Neural crest cell (in vitro differentiated cells): ENCODE measurements at regions not wholly inside any gene's neighbourhood (a gene's known extent, or its start where the extent isn't known, plus 50 kb on each side); places are given as distances from the start of the nearest gene placed in this dataset.

ENCODE experiments used
- DNase-seq: peaks from one replicate; pipeline ENCODE4 v3.0.0; 2021; ENCODE audit warnings: low read depth, mixed read lengths, low spot score
- H3K27ac Mint-ChIP-seq: one replicate; pipeline ENCODE4 v1.8.0; 2021; ENCODE audit warnings: mild to moderate bottlenecking, mixed read lengths; ENCODE audit not compliant: unreplicated experiment
- H3K27me3 Mint-ChIP-seq: 2 replicates; pipeline ENCODE4 v1.8.0; 2021; ENCODE audit warnings: low read depth, mild to moderate bottlenecking, mixed read lengths
- H3K36me3 Mint-ChIP-seq: 2 replicates; pipeline ENCODE4 v1.8.0; 2021; ENCODE audit warnings: low read depth, mild to moderate bottlenecking, mixed read lengths
- H3K4me1 Mint-ChIP-seq: 2 replicates; pipeline ENCODE4 v1.8.0; 2021; ENCODE audit warnings: mixed read lengths
- H3K4me3 Mint-ChIP-seq: one replicate; pipeline ENCODE4 v1.8.0; 2021; ENCODE audit warnings: mild to moderate bottlenecking, mixed read lengths
- H3K9me3 Mint-ChIP-seq: 2 replicates; pipeline ENCODE4 v1.8.0; 2021; ENCODE audit warnings: mixed read lengths
- TF ChIP-seq, protein P1 (sequence below): fragments of 200-600 bp; sonication (generic); conservative IDR thresholded peaks from 2 replicates; pipeline ENCODE4 v1.5.0; 2021; ENCODE audit warnings: antibody characterized with exemption, mild to moderate bottlenecking

DNA sequence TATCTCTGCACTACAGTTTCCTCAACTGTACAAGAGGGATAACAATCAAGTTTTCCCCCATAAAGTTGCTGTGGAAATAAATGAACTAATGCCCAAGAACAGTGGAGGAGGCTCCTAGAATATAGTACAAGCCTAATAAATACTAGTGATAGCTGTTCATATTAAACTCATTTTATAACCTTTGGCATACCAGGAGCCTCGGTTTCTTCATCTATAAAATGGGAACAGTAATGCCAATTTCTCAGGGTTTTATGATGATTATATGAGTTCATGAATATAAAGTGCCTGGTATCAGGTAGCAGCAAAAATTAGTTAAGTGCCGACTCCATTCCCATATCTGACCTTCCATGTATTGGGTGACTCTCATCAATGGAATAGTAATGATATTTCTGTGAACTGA is 311.1 kb upstream of the MAF start:
- Mint-ChIP-seq H3K4me1 (peaks cover 20% of the 10 kb centered on the region), H3K9me3 (no peaks in the 10 kb centered on the region), H3K27me3 (no peaks in the 10 kb centered on the region), H3K36me3 (no peaks in the 10 kb centered on the region), H3K27ac (no peak overlapping the region), H3K4me3 (no peak overlapping the region)
- TF ChIP-seq, protein P1, sequence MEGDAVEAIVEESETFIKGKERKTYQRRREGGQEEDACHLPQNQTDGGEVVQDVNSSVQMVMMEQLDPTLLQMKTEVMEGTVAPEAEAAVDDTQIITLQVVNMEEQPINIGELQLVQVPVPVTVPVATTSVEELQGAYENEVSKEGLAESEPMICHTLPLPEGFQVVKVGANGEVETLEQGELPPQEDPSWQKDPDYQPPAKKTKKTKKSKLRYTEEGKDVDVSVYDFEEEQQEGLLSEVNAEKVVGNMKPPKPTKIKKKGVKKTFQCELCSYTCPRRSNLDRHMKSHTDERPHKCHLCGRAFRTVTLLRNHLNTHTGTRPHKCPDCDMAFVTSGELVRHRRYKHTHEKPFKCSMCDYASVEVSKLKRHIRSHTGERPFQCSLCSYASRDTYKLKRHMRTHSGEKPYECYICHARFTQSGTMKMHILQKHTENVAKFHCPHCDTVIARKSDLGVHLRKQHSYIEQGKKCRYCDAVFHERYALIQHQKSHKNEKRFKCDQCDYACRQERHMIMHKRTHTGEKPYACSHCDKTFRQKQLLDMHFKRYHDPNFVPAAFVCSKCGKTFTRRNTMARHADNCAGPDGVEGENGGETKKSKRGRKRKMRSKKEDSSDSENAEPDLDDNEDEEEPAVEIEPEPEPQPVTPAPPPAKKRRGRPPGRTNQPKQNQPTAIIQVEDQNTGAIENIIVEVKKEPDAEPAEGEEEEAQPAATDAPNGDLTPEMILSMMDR, result no peak
- no peak for DNase-seq

DNA sequence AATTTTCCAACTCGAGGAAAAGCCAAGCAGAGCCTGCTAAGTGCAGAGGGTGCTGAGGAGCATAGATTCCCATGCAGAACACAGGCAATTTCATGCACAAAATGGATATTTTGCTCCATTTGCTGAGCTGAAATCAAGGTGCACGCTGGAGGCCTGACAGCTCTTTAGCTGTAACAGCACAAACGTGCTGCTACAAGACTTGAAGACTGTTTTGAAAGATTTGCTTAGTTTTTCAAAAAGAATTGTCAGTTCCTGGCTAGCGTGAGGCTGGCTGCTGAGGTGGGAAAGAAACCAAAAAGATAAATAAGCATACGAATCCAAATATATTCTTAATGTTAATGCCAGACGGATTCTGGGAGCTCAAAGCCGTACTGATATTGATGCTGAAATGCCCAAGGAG is 309.0 kb upstream of the MAF start:
- TF ChIP-seq, protein P1, result no peak
- Mint-ChIP-seq H3K9me3 (no peaks in the 10 kb centered on the region), H3K27ac (no peak overlapping the region), H3K36me3 (no peaks in the 10 kb centered on the region), H3K4me3 (no peak overlapping the region), H3K27me3 (no peaks in the 10 kb centered on the region), H3K4me1 (peaks cover 20% of the 10 kb centered on the region)
- no peak for DNase-seq

DNA sequence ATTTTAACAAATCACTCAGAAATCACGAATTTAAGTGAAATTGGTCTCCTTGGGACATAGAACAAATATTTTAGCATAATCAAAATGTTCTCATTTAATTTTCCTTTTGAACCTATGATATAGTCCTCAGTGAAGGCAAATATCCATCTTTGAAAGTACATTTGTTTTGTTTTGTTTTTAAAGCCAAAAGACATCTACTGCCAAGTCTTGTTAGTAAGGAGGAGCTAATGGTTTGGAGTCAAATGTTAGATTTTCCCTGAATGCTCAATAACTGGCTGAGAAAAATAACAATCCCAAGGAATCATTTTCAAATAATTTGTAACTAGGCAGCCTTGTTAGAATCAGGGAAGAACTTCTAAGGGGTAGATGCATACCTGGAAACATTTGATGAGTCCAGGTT is 302.9 kb upstream of the MAF start:
- no peak overlapping the region for H3K4me3 Mint-ChIP-seq
- peaks cover 2% of the 10 kb centered on the region for H3K9me3 Mint-ChIP-seq
- no peak overlapping the region for H3K27ac Mint-ChIP-seq
- DNase-seq, result no peak
- H3K36me3 Mint-ChIP-seq, result no peaks in the 10 kb centered on the region
- peaks cover 8% of the 10 kb centered on the region for H3K4me1 Mint-ChIP-seq
- TF ChIP-seq, protein P1, result no peak
- no peaks in the 10 kb centered on the region for H3K27me3 Mint-ChIP-seq

DNA sequence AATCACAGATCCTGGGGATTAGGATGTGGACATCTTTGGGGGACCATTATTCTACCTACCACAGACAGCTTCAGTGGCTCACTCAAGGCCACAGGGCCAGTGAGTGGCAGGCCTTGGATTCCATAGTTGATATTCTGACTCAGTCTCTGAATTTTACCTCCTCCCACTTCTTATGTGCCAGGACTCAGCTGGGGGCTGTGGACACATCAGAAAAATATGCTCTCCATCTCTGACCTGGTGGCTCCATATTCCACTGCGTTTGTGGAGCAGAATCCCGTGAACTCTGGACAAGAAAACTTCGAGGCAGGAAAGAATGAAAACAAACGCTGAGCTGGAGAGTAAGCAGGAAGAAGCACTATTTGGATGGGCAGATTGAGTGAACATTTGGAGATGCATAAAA is 301.8 kb upstream of the MAF start:
- no peaks in the 10 kb centered on the region for H3K36me3 Mint-ChIP-seq
- DNase-seq, result no peak
- H3K27ac Mint-ChIP-seq, result no peak overlapping the region
- H3K4me1 Mint-ChIP-seq, result peaks cover 8% of the 10 kb centered on the region
- no peak overlapping the region for H3K4me3 Mint-ChIP-seq
- H3K9me3 Mint-ChIP-seq, result peaks cover 2% of the 10 kb centered on the region
- no peaks in the 10 kb centered on the region for H3K27me3 Mint-ChIP-seq
- TF ChIP-seq, protein P1, result no peak

DNA sequence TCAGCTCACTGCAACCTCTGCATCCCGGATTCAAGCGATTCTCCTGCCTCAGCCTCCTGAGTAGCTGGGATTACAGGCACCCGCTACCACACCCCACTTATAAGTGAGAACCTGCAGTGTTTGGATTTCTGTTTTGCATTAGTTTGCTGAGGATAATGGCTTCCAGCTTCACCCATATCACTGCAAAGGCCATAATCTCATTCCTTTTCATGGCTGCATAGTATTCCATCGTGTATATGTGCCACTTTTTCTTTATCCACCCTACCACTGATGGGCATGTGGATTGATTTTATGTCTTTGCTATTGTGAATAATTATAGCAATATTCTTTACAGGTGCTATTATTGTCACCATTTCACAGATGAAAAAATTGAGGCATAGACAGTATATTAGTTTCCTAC is 301.0 kb upstream of the MAF start:
- no peaks in the 10 kb centered on the region for H3K27me3 Mint-ChIP-seq
- H3K9me3 Mint-ChIP-seq, result peaks cover 2% of the 10 kb centered on the region
- peaks cover 8% of the 10 kb centered on the region for H3K4me1 Mint-ChIP-seq
- DNase-seq, result no peak
- no peak overlapping the region for H3K27ac Mint-ChIP-seq
- H3K4me3 Mint-ChIP-seq, result no peak overlapping the region
- no peaks in the 10 kb centered on the region for H3K36me3 Mint-ChIP-seq
- TF ChIP-seq, protein P1, result no peak

DNA sequence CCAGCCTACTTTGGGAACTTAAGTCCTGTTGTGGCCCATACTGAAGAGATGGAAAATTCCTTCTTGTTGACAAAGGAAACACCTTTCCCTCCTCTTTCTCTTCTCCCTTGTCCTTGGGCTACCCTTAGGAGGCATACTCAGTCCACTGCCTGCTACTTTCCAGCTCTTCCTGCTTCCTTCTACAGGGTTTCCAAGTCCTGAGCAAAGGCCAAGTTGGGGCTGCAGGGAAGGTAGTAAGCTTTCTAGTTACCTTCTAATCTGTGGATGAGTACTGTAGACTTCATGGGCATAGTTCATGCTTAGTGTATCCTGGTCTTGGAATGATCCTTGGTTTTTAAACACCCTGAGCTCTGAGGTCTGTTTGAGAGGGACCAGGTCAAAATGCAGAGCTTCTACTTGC is 299.2 kb upstream of the MAF start:
- no peaks in the 10 kb centered on the region for H3K27me3 Mint-ChIP-seq
- peaks cover 8% of the 10 kb centered on the region for H3K4me1 Mint-ChIP-seq
- no peaks in the 10 kb centered on the region for H3K36me3 Mint-ChIP-seq
- H3K27ac Mint-ChIP-seq, result peak overlapping the region; percentile 43
- TF ChIP-seq, protein P1, result no peak
- no peak overlapping the region for H3K4me3 Mint-ChIP-seq
- peaks cover 2% of the 10 kb centered on the region for H3K9me3 Mint-ChIP-seq
- DNase-seq, result no peak
